Lung (tissue), 11 donors: ENCODE measurements at regions not wholly inside any gene's neighbourhood (a gene's known extent, or its start where the extent isn't known, plus 50 kb on each side); places are given as distances from the start of the nearest gene placed in this dataset.
"Not testable (repeated sequence)": the region's sequence is repeated elsewhere in the genome, so short reads cannot be mapped to it uniquely, and the experiment has no call there.

ENCODE experiments used
- ATAC-seq: fragments of 200-7000 bp; cut with Tn5 transposase; one replicate; pipeline ENCODE4 v1.9.1; 2020; ENCODE audit warnings: moderate number of reproducible peaks; ENCODE audit not compliant: insufficient read depth, low FRiP score
- DNase-seq, 3 donors: peaks; one replicate each; pipeline ENCODE4 v3.0.0-alpha.2; 2013 to 2017
- H3K27ac ChIP-seq, 2 donors: one replicate each; pipeline ENCODE4 v1.5.1; 2013; ENCODE audit warnings: mild to moderate bottlenecking in 2 of 2, moderate library complexity in 2 of 2, control low read depth in 1 of 2, inconsistent platforms in 1 of 2, low read depth in 1 of 2, low read length in 1 of 2
- H3K27me3 ChIP-seq, 3 donors: one replicate each; pipeline ENCODE4 v1.5.1; 2013; ENCODE audit warnings: low read length in 2 of 3; ENCODE audit not compliant: control insufficient read depth in 3 of 3, insufficient read depth in 3 of 3
- H3K36me3 ChIP-seq, 4 donors: one replicate each; pipeline ENCODE4 v1.5.1; 2013; ENCODE audit warnings: low read length in 4 of 4, mild to moderate bottlenecking in 1 of 4, moderate library complexity in 1 of 4; ENCODE audit not compliant: control insufficient read depth in 4 of 4, insufficient read depth in 4 of 4
- H3K4me1 ChIP-seq, 5 donors: one replicate each; pipeline ENCODE4 v1.5.1; 2013; ENCODE audit warnings: low read length in 5 of 5, mild to moderate bottlenecking in 2 of 5, moderate library complexity in 1 of 5; ENCODE audit not compliant: control insufficient read depth in 5 of 5, insufficient read depth in 5 of 5
- H3K4me3 ChIP-seq: one replicate; pipeline ENCODE4 v1.5.1; 2013; ENCODE audit warnings: mild to moderate bottlenecking, control low read depth, moderate library complexity
- H3K9ac ChIP-seq, 2 donors: one replicate each; pipeline ENCODE4 v1.5.1; 2013; ENCODE audit warnings: low read length in 2 of 2, control low read depth in 1 of 2; ENCODE audit not compliant: insufficient read depth in 1 of 2
- H3K9me3 ChIP-seq, 4 donors: one replicate each; pipeline ENCODE4 v1.5.1; 2013; ENCODE audit warnings: low read length in 3 of 4, mild to moderate bottlenecking in 1 of 4, moderate library complexity in 1 of 4; ENCODE audit not compliant: control insufficient read depth in 4 of 4, insufficient read depth in 3 of 4
- CTCF ChIP-seq: IDR thresholded peaks from 2 replicates; pipeline ENCODE4 v1.5.1; 2012; ENCODE audit warnings: mild to moderate bottlenecking; ENCODE audit errors: control extremely low read depth, extremely low read depth
- WGBS, 2 donors: extraction: QIAGEN DNeasy Blood & Tissue Kit; methylation state at CpG; one replicate each; pipeline ENCODE4 v1.1.7; 2013; 5-methylcytosine and 5-hydroxymethylcytosine counted together
- donor health status: control.
- donor health status: control.
- donor health status: Bipolar disorder and iron deficiency.
- donor health status: healthy.
- donor health status: DM: yes; HTN: yes; CAD: no.

GRCh38 chr10:43842496-43842895 lies 193.8 kb upstream of the ZNF32 start:
- no peak for DNase-seq
- no peaks in the 10 kb centered on the region for H3K36me3 ChIP-seq

GRCh38 chr10:43842072-43842471 lies 193.4 kb upstream of the ZNF32 start:
- no peak overlapping the region for H3K27ac ChIP-seq

More at GRCh38 chr10:43842496-43842895, 193.8 kb upstream of the ZNF32 start:
- Histone ChIP-seq H3K4me1 (peaks cover 0 to 13% (median 0%) of the 10 kb centered on the region in 5 donors), H3K9me3 (peaks cover 0 to 7% (median 0%) of the 10 kb centered on the region in 4 donors), H3K27ac (no peak overlapping the region), H3K27me3 (no peaks in the 10 kb centered on the region), H3K4me3 (no peak overlapping the region), H3K9ac (no peak overlapping the region)
- no peak for ATAC-seq
- TF ChIP-seq CTCF = no peak
- WGBS, 2 donors = 81 to 82% methylated on average over 9 of the region's 9 CpGs

GRCh38 chr10:43839973-43840372 lies 191.3 kb upstream of the ZNF32 start:
- 72 to 80% methylated on average over 3 of the region's 3 CpGs for WGBS, 2 donors
- TF ChIP-seq CTCF = no peak
- peaks cover 0 to 14% (median 0%) of the 10 kb centered on the region in 4 donors for H3K9me3 ChIP-seq
- no peak for ATAC-seq
- H3K36me3 ChIP-seq = no peaks in the 10 kb centered on the region
- peaks cover 0 to 5% (median 0%) of the 10 kb centered on the region in 5 donors for H3K4me1 ChIP-seq
- H3K27me3 ChIP-seq = no peaks in the 10 kb centered on the region
- H3K27ac ChIP-seq = no peak overlapping the region
- H3K9ac ChIP-seq = no peak overlapping the region
- DNase-seq = no peak
- no peak overlapping the region for H3K4me3 ChIP-seq

More at GRCh38 chr10:43842072-43842471, 193.4 kb upstream of the ZNF32 start:
- H3K9ac ChIP-seq = no peak overlapping the region
- no peak for TF ChIP-seq CTCF
- 85 to 89% methylated on average over 6 of the region's 6 CpGs for WGBS, 2 donors
- H3K36me3 ChIP-seq = no peaks in the 10 kb centered on the region
- peaks cover 0 to 7% (median 0%) of the 10 kb centered on the region in 4 donors for H3K9me3 ChIP-seq
- DNase-seq (no peak), ATAC-seq (no peak)
- no peak overlapping the region for H3K4me3 ChIP-seq
- H3K27me3 ChIP-seq = no peaks in the 10 kb centered on the region
- peaks cover 0 to 13% (median 0%) of the 10 kb centered on the region in 5 donors for H3K4me1 ChIP-seq

- ATAC-seq, H3K9ac ChIP-seq, DNase-seq, H3K4me1 ChIP-seq, H3K27me3 ChIP-seq, H3K27ac ChIP-seq, H3K4me3 ChIP-seq, H3K36me3 ChIP-seq: not testable (repeated sequence)
- peaks cover 0 to 12% (median 2%) of the 10 kb centered on the region in 4 donors for H3K9me3 ChIP-seq
- 61 to 86% methylated on average over 2 of the region's 2 CpGs for WGBS, 2 donors
These were observed 186.1 kb upstream of the ZNF32 start for GRCh38 chr10:43834751-43835150.
